ENCODE measurements at regions not wholly inside any gene's neighbourhood (a gene's known extent, or its start where the extent isn't known, plus 50 kb on each side); places are given as distances from the start of the nearest gene placed in this dataset.

DNA sequence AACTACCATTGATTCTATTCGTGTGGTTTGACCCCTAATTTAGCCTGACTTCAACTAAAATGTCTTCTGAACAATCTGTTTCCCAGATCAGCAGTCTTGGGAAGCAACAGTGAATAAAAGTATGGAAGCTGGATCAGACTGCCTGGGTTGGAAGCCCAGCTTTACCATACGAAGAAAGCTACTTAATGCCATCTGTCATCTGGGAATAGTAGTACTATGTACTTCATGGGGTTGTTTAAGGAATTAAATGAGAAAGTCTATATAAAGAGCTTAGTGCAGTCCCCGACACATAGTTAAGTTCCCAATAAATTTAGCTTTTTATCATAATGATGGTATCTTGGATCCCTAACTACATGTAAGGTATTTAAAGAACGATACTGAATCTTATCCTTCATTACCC lies 151.5 kb upstream of the ERCC4 start:
- TF ChIP-seq, protein P1, sequence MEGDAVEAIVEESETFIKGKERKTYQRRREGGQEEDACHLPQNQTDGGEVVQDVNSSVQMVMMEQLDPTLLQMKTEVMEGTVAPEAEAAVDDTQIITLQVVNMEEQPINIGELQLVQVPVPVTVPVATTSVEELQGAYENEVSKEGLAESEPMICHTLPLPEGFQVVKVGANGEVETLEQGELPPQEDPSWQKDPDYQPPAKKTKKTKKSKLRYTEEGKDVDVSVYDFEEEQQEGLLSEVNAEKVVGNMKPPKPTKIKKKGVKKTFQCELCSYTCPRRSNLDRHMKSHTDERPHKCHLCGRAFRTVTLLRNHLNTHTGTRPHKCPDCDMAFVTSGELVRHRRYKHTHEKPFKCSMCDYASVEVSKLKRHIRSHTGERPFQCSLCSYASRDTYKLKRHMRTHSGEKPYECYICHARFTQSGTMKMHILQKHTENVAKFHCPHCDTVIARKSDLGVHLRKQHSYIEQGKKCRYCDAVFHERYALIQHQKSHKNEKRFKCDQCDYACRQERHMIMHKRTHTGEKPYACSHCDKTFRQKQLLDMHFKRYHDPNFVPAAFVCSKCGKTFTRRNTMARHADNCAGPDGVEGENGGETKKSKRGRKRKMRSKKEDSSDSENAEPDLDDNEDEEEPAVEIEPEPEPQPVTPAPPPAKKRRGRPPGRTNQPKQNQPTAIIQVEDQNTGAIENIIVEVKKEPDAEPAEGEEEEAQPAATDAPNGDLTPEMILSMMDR (IDR thresholded peaks at IDR 0.05; ENCODE audit: low read length), result no peak
- no peak for TF ChIP-seq EZH2 (IDR thresholded peaks at IDR 0.05; ENCODE audit: borderline replicate concordance, low read length)
